Activated CD8-positive, alpha-beta memory T cell treated with anti-CD3 and anti-CD28 coated beads, Interleukin-2, amount 50 U/mL, for 48 hours (primary cell): ENCODE measurements at regions not wholly inside any gene's neighbourhood (a gene's known extent, or its start where the extent isn't known, plus 50 kb on each side); places are given as distances from the start of the nearest gene placed in this dataset.
A peak's percentile ranks its signal among the peaks of the same experiment; 100 is the strongest.

Experiments used
- DNase-seq: peaks from one replicate; pipeline ENCODE4 v3.0.0-alpha.2; 2020

GRCh38 chr20:63099456-63100173 is 92.9 kb upstream of the BHLHE23 start:
- peak; percentile 34 for DNase-seq

- DNase-seq = peak; percentile 10
Measured at GRCh38 chr20:63098195-63098810, 91.5 kb upstream of the BHLHE23 start.

DNA sequence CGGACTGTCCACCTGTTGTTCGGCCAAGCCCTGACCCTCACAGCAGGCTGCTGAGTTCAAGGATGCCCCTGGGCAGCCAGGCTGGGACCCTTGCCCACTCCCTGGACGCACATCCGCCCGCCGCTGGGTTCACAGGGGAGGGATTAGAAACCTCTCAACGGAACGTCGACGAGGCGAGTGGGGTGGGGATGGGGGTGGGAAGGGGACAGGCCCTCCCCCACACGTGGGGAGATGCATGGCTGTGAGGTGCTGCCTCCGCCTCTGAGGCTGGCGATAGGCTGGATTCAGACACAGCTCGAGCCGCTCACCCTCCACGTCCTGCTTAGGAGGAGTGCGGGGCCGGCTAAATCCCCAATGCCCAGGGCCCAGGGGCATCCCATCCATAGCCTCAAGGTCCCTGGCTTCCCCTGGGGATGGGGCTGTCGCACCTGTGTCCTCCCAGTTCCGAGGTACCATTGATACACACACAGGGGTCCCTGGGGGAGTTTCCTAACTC is 90.6 kb upstream of the BHLHE23 start:
- peak; percentile 37 for DNase-seq

DNA sequence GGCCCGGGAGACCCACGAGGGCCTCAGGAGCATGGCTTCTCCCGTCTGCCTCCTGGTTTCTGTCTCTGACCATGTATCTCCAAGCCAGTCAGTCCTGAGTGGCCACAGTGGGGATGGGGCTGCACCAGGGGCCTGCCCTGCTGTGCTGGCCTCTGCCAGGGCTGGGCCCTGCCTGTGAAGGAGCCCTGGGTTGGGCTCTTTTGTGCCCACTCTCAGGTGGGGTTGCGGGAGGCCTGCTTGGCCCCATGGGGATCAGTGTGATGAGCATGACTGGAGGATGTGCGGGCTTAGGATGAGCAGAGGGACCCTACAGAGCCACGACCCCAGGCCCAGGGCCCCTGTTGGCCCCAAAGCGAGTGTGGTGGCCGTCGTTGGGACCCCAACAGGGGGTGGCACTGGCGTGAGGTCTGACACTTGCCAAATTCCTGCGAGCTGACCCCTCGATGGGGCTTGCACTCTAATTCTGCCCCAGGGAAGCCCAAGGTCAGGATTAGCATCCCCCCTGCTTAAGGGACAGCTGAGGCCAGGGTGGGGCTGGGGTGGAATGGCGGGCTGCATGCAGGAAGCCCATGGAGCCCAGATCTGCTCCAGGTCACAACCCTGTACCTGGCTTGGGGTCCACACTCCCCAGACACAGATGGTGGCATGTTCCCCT is 90.0 kb upstream of the BHLHE23 start:
- peak; percentile 39 for DNase-seq

- DNase-seq = peak; percentile 39
Measured at GRCh38 chr20:63095718-63096654, 89.2 kb upstream of the BHLHE23 start.

DNA sequence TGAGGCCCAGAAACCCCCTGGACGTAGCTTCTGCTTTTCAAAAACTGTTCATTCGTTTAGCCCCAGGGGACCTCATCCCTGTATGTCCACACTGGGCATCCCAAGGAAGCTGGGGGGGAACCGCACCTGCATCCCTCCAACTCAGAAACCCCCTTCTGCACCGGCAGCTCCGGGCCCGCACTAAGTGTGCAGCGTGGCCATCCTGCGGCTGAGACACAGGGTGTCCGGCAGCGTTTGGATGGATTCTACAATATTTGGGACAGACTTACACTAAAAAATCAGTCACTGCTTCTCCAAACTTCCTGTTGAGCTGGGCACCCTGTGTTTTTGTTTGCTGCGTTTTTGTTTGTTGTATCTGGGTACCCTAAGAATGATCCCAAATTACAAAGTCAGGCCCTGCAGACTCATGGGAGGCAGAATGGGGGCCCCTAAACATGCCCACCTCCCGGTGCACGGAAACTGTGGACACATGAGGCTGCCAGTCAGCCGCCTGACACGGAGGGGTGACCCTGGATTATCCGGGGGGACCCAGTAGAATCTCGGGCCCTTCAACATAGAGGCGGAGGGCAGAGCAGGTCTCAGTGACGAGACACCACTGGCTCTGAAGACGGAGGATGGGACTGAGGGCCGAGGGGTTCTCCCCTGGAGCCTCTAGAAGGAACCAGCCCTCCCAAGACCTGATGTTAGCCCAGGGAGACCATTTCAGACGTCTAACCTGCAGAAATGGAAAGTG is 88.2 kb upstream of the BHLHE23 start:
- peak; percentile 42 for DNase-seq

DNA sequence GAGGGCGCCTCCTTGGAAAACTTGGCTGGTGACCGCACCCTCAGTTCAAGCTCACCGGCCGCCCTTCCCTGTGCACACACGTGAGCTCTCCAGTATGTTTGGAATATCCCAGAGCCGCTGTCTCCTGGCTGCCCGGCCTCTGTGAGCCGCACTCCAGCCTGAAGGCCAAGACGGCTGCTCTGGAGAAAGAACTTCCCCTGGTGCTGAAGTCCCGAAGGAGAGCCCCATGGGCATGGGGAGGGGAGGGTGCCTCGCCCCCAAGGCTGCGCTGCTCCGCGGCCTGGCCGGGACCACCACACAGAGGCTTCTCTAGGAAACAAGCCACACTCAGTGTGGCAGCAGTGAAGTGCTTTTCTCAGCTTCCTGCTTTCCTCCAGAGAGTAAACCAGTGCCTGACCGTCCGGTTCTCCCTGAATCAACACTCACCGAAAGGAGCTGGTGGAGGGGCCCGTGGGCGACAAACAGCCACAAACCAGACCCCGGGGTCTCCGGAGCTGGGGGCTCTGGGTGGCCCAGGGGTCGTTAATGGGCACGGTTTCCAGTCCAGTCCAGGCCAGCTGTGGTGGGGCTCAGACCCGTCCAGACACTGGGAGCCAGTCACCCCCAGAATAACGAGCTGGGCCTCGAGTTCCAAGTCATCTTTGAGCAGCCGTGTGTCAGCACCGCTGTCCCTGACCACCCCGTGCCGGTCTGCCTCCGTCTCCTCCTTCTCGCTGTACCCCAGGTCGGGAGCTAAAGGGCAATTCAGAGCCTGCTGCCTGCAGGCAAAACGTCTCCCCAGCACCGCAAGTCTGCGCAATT is 87.4 kb upstream of the BHLHE23 start:
- peak; percentile 17 for DNase-seq

GRCh38 chr20:63092660-63093215 is 86.0 kb upstream of the BHLHE23 start:
- peak; percentile 28 for DNase-seq

- DNase-seq = peak; percentile 35
Measured at GRCh38 chr20:63091901-63092659, 85.3 kb upstream of the BHLHE23 start.

DNA sequence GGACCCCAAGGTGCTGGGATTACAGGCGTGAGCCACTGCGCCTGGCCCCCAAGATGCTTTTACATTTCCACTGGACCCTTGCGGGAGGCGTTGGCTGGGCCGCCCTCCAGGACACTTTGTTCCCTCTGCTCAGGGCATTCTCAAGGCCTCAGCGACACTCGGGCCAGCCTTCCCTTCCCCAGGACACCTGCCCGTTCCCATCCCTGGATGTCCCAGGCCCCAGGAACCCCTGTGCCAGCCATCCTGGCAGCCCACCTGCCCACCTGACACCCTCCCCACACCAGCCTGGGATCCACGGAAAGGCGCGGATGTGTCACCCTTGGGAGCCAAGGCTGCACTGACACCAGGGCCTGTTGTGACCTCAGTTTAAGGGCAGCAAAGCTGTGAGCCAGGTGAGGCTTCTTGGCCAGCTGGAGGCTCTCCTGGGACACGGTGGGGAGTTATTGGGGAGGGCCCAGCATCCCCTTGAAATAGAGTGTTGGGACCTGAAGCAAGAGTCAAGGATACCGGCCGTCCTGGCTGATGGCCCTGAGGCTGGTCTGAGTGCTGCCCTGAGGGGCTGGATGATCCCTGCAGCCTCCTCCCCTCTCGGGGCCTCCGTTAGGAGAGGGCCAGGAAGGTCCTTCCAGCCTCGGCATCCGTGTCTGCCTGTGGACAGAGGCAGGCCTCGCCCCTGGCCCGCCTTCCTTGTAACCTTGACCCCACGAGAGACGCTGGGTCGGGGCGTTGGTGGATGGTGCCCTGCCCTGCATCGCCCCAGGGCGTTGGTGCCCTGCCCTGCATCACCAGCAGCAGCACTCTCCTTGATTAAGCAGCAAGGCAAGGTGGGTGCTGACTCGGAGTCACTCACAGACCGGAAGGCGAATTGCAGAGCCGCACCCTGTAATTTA is 84.2 kb upstream of the BHLHE23 start:
- peak; percentile 28 for DNase-seq

GRCh38 chr20:63090052-63090451 is 83.3 kb upstream of the BHLHE23 start:
- no peak for DNase-seq

- peak; percentile 33 for DNase-seq
Measured at GRCh38 chr20:63089051-63089907, 82.5 kb upstream of the BHLHE23 start.

DNA sequence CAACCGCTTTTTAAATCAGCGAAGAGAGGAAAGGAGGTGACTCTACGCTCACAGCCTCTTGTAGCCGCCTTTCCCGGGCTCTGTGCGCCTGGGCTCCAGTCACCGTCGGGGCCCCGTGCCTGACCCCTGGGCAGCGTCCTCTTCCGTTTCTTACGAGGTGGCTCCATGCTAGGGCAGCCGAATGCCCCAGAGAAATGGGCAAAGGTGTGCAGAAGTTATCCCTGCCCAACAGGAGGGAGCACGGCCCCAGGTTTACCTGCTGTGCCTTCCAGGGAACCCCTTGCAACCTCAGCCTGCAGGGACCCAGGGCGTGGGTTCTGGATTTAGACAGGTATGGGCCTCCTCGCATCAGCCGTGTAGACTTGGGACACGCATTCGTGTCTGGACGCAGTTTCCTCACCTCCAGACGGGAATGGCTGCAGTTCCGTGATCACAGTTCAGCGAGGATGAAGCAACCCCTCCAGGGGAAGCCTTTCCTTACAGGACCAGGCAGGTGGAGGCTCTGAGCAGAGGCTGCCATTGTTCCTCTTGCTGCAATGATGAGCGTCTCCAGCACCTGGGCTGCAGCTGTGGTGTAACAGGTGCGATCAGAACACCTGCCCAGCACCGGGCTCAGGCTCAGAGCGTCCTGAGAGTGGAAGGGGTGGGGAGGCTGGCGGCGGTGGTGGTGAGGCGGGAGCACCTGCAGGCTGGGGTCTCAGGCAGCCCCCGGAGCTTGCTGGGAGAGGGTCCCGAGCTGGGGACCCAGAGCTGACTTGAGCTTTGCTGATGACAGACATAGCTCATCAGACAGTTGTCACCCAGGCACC is 81.3 kb upstream of the BHLHE23 start:
- peak; percentile 30 for DNase-seq

DNA sequence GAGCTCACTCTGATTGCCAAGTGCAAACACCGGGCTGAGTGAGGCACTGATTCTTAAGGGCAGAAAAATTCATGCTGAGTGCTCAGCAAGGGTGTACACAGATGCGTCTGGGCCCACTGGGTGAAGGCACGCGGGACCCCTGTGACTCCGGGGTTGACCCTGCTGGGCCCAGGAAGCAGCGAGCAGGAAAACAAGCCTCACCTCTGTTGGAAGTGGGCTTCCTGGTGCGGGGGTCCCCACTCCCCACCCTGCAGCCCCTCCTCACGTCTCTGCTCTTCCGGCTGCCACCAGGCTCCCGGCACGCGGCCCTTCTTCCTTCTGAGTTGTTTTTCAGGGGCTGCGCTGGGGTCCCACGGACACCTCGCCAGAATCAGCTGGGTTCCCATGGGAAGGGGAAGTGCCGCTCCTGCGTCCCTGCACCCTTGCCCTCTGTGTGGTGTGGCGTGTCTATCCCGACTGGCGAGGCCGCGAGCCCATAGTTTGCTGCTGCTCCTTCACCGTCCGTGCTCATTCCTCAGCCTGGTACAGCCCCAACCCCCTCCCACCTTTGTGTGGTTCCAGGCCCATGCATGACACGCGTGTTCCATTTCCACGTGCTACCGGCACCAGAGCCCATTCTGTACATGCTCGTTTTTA is 80.6 kb upstream of the BHLHE23 start:
- peak; percentile 18 for DNase-seq

GRCh38 chr20:63086421-63087235 is 79.9 kb upstream of the BHLHE23 start:
- peak; percentile 39 for DNase-seq
